Esophagus muscularis mucosa (tissue), 4 donors: ENCODE measurements at regions not wholly inside any gene's neighbourhood (a gene's known extent, or its start where the extent isn't known, plus 50 kb on each side); places are given as distances from the start of the nearest gene placed in this dataset.

Experiments
- DNase-seq: peaks from one replicate; pipeline ENCODE4 v3.0.0-alpha.2; 2017; ENCODE audit errors: extremely low spot score
- H3K27ac ChIP-seq, 4 donors: fragments of 200-600 bp; sonication (generic); replicated peaks in 1 of 4; 1 replicate in 3 of 4; 2 replicates in 1 of 4; pipeline ENCODE4 v1.5.1; 2016 to 2019; ENCODE audit warnings: mild to moderate bottlenecking in 1 of 4
- H3K27me3 ChIP-seq, 4 donors: fragments of 200-600 bp; sonication (generic); one replicate each; pipeline versions ENCODE4 v1.5.1 to v1.6.0; 2016 to 2019
- H3K36me3 ChIP-seq, 4 donors: fragments of 200-600 bp; sonication (generic); one replicate each; pipeline ENCODE4 v1.5.1; 2016 to 2019
- H3K4me1 ChIP-seq, 4 donors: fragments of 200-600 bp; sonication (generic); one replicate each; pipeline ENCODE4 v1.5.1; 2016 to 2019
- H3K4me3 ChIP-seq, 4 donors: fragments of 200-600 bp; sonication (generic); 1 replicate in 2 of 4; 2 replicates in 2 of 4; pipeline ENCODE4 v1.5.1; 2016 to 2019; ENCODE audit warnings: mild to moderate bottlenecking in 4 of 4, moderate library complexity in 1 of 4
- H3K9me3 ChIP-seq, 4 donors: fragments of 200-600 bp; sonication (generic); 1 replicate in 3 of 4; 2 replicates in 1 of 4; pipeline ENCODE4 v1.5.1; 2016 to 2019
- EP300 ChIP-seq: sonication (generic); formaldehyde crosslinking; IDR thresholded peaks from one replicate; pipeline ENCODE4 v1.6.1; 2017; ENCODE audit warnings: antibody characterized with exemption
- POLR2A ChIP-seq: fragments of 450-650 bp; IDR thresholded peaks from one replicate; pipeline ENCODE4 v1.6.1; 2017; ENCODE audit warnings: antibody characterized with exemption, moderate library complexity, mild to moderate bottlenecking, low read depth
- POLR2AphosphoS5 ChIP-seq, 2 donors: sonication (generic); formaldehyde crosslinking; IDR thresholded peaks; one replicate each; pipeline ENCODE4 v1.6.1; 2017; ENCODE audit warnings: antibody characterized with exemption in 2 of 2
- WGBS: methylation state at CpG from one replicate; pipeline ENCODE4 v1.1.5; 2018; 5-methylcytosine and 5-hydroxymethylcytosine counted together
- intact Hi-C: fragments of 100-400 bp; cut with DNase I; formaldehyde crosslinking; loops from one replicate; pipeline ENCODE4 v1.15.1; 2023
- TF ChIP-seq, protein P1 (sequence below), 3 experiments: fragments of 200-600 bp in 2 of 3; fragments of 450-650 bp in 1 of 3; sonication (generic) in 2 of 3; IDR thresholded peaks; one replicate each; pipeline ENCODE4 v1.5.1; 2017 to 2019; ENCODE audit warnings: antibody characterized with exemption in 3 of 3, mild to moderate bottlenecking in 2 of 3, moderate library complexity in 1 of 3

DNA sequence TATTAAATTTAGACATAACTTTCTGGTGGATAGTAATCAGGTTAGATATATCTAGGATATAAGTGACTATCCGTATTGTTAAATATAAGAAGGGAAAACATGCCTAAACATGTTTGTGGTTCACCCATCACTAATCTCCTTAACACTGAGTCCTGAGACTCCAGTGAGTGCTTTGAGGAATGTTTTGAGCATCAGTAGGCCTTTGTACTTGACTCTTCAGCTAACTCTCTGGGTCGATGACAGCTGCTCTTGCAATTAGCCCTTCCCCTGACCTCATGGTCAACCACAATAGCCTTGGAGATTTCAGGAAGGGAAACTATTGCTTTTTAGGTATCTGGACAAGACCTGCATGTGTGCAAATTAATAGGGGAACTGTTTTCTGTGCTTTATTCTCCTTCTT is 716.8 kb downstream of the EPHA4 start:
- TF ChIP-seq POLR2A: no peak
- TF ChIP-seq EP300: no peak
- TF ChIP-seq, protein P1, sequence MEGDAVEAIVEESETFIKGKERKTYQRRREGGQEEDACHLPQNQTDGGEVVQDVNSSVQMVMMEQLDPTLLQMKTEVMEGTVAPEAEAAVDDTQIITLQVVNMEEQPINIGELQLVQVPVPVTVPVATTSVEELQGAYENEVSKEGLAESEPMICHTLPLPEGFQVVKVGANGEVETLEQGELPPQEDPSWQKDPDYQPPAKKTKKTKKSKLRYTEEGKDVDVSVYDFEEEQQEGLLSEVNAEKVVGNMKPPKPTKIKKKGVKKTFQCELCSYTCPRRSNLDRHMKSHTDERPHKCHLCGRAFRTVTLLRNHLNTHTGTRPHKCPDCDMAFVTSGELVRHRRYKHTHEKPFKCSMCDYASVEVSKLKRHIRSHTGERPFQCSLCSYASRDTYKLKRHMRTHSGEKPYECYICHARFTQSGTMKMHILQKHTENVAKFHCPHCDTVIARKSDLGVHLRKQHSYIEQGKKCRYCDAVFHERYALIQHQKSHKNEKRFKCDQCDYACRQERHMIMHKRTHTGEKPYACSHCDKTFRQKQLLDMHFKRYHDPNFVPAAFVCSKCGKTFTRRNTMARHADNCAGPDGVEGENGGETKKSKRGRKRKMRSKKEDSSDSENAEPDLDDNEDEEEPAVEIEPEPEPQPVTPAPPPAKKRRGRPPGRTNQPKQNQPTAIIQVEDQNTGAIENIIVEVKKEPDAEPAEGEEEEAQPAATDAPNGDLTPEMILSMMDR (IDR thresholded peaks at IDR 0.05): no peak
- 82% methylated on average over 2 of the region's 2 CpGs for WGBS
- intact Hi-C loops: no loop called here
- no peak for DNase-seq
- no peak overlapping the region for H3K4me3 ChIP-seq
- no peak overlapping the region for H3K27ac ChIP-seq
- no peaks in the 10 kb centered on the region for H3K9me3 ChIP-seq
- peaks cover 0 to 2% (median 0%) of the 10 kb centered on the region in 4 donors for H3K4me1 ChIP-seq
- H3K27me3 ChIP-seq: no peaks in the 10 kb centered on the region
- H3K36me3 ChIP-seq: no peaks in the 10 kb centered on the region

- no peaks in the 10 kb centered on the region for H3K9me3 ChIP-seq
- H3K27ac ChIP-seq: no peak overlapping the region
- intact Hi-C loops: no loop called here
- no peak for DNase-seq
- whole genome bisulfite sequencing: 94% methylated on average over 2 of the region's 2 CpGs
- H3K4me3 ChIP-seq: no peak overlapping the region
- peaks cover 0 to 2% (median 0%) of the 10 kb centered on the region in 4 donors for H3K4me1 ChIP-seq
- TF ChIP-seq POLR2A: no peak
- TF ChIP-seq POLR2AphosphoS5 (IDR thresholded peaks at IDR 0.05): no peak
- TF ChIP-seq, protein P1 (IDR thresholded peaks at IDR 0.05): no peak
- TF ChIP-seq EP300: no peak
- H3K27me3 ChIP-seq: no peaks in the 10 kb centered on the region
- no peaks in the 10 kb centered on the region for H3K36me3 ChIP-seq
Measured at GRCh38 chr2:220856486-220856885, 715.6 kb downstream of the EPHA4 start.

GRCh38 chr2:220857368-220857767 is 714.7 kb downstream of the EPHA4 start:
- Histone ChIP-seq H3K4me1 (peaks cover 0 to 2% (median 0%) of the 10 kb centered on the region in 4 donors), H3K9me3 (no peaks in the 10 kb centered on the region), H3K4me3 (no peak overlapping the region), H3K36me3 (no peaks in the 10 kb centered on the region), H3K27ac (no peak overlapping the region), H3K27me3 (no peaks in the 10 kb centered on the region)
- no peak for TF ChIP-seq EP300
- TF ChIP-seq POLR2AphosphoS5 (IDR thresholded peaks at IDR 0.05): no peak
- TF ChIP-seq, protein P1 (IDR thresholded peaks at IDR 0.05): no peak
- no peak for TF ChIP-seq POLR2A
- DNase-seq: no peak
- intact Hi-C loops: no loop called here
- 68% methylated on average over 1 of the region's 1 CpG for WGBS

DNA sequence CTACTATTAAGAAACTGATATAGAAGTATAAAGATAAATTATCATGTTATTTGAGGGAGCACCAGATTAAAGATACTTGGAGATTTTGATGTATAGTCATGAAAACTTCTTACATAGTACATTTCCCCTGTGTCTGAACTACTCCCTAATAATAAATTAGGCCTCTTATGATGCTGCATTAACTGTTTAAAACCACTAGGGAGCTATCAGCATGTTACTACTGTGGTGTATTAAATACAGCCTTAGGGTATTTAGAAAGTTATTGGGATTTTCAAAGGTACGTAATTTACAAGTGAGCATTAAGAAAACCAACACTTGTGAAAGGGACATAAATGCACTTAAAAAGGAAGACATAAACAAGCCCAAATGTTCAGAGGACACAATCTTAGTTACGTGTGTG is 714.0 kb downstream of the EPHA4 start:
- no peaks in the 10 kb centered on the region for H3K36me3 ChIP-seq
- H3K27ac ChIP-seq: no peak overlapping the region
- intact Hi-C loops: no loop called here
- H3K9me3 ChIP-seq: no peaks in the 10 kb centered on the region
- no peak for DNase-seq
- TF ChIP-seq POLR2AphosphoS5 (IDR thresholded peaks at IDR 0.05): no peak
- TF ChIP-seq POLR2A: no peak
- TF ChIP-seq, protein P1 (IDR thresholded peaks at IDR 0.05): no peak
- TF ChIP-seq EP300: no peak
- H3K27me3 ChIP-seq: no peaks in the 10 kb centered on the region
- H3K4me1 ChIP-seq: peaks cover 0 to 2% (median 0%) of the 10 kb centered on the region in 4 donors
- WGBS: 93% methylated on average over 2 of the region's 2 CpGs
- no peak overlapping the region for H3K4me3 ChIP-seq

GRCh38 chr2:220871909-220872308 is 700.2 kb downstream of the EPHA4 start:
- Histone ChIP-seq H3K27me3 (no peaks in the 10 kb centered on the region), H3K4me1 (no peaks in the 10 kb centered on the region), H3K27ac (no peak overlapping the region), H3K36me3 (no peaks in the 10 kb centered on the region), H3K9me3 (no peaks in the 10 kb centered on the region), H3K4me3 (no peak overlapping the region)
- DNase-seq: no peak
- intact Hi-C loops: no loop called here
- TF ChIP-seq POLR2A (no peak), POLR2AphosphoS5 (IDR thresholded peaks at IDR 0.05) (no peak)
- WGBS: 88% methylated on average over 6 of the region's 6 CpGs
